Right lobe of liver (tissue), 4 donors: ENCODE measurements at regions not wholly inside any gene's neighbourhood (a gene's known extent, or its start where the extent isn't known, plus 50 kb on each side); places are given as distances from the start of the nearest gene placed in this dataset.

Experiments
- POLR2A ChIP-seq: fragments of 450-650 bp; IDR thresholded peaks from one replicate; pipeline ENCODE4 v1.6.1; 2017; ENCODE audit warnings: antibody characterized with exemption, mild to moderate bottlenecking
- TF ChIP-seq, protein P1 (sequence below), 4 donors: fragments of 200-600 bp in 3 of 4; fragments of 450-650 bp in 1 of 4; IDR thresholded peaks; one replicate each; pipeline versions ENCODE4 v1.5.1 to v1.8.0; 2016 to 2022; ENCODE audit warnings: antibody characterized with exemption in 4 of 4, mild to moderate bottlenecking in 2 of 4
- donor health status: DM: no; HTN: no; CAD: no.
- donor health status: DM: no; HTN: no; CAD: no.
- donor health status: DM: no; HTN: yes; CAD: no.

DNA sequence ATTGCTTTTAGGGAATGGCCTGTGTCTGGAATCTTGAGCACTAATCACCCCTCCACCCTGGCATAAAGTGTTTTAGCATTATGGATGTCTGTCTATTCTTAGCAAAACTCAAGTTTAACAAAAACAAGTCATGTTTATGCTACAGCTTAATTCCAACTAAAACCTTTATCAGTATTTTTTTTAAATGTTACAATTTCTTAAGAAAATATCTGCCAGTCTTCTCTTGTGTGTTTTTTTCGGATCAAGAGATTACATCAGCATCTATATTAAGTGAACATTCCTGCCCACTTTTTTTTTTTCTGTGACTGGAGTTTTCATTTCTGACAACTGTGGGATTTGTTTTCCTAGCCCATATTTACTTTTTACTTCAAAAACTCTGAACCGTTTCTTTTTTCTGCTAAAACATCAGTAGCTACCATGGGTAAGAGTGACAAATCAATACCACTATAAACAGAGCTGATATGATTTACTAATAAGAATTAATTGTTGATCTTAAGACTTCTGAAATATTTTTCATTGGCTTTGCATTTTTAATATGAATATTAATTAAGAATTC is 94.3 kb downstream of the EDN1 start:
- TF ChIP-seq, protein P1, sequence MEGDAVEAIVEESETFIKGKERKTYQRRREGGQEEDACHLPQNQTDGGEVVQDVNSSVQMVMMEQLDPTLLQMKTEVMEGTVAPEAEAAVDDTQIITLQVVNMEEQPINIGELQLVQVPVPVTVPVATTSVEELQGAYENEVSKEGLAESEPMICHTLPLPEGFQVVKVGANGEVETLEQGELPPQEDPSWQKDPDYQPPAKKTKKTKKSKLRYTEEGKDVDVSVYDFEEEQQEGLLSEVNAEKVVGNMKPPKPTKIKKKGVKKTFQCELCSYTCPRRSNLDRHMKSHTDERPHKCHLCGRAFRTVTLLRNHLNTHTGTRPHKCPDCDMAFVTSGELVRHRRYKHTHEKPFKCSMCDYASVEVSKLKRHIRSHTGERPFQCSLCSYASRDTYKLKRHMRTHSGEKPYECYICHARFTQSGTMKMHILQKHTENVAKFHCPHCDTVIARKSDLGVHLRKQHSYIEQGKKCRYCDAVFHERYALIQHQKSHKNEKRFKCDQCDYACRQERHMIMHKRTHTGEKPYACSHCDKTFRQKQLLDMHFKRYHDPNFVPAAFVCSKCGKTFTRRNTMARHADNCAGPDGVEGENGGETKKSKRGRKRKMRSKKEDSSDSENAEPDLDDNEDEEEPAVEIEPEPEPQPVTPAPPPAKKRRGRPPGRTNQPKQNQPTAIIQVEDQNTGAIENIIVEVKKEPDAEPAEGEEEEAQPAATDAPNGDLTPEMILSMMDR (IDR thresholded peaks at IDR 0.05): no peak
- TF ChIP-seq POLR2A: no peak
